GM04504 (cell line): ENCODE measurements at regions not wholly inside any gene's neighbourhood (a gene's known extent, or its start where the extent isn't known, plus 50 kb on each side); places are given as distances from the start of the nearest gene placed in this dataset.
A peak's percentile ranks its signal among the peaks of the same experiment; 100 is the strongest.
"Not testable (repeated sequence)": the region's sequence is repeated elsewhere in the genome, so short reads cannot be mapped to it uniquely, and the experiment has no call there.

ENCODE experiments used
- DNase-seq: peaks from one replicate; pipeline ENCODE4 v3.0.0-alpha.2; 2012; ENCODE audit warnings: low read depth

DNA sequence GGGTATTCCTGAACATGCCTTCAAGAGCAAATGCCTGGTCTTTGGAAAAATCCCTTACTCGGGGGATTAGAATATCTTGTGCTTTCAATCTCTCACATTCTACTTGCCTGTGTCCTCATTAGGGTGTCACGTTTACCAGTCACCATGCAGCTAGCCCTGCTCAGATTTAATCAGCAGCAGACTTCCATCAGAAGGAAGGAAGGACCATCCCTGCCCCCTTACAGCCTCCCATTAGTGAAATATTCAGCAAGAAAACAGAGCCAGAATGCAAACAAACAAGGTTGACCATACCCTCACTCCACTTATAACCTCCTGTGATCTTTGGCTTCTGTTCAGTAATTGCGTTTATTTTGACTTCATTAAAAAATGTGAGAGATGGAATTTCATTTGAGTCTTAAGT is 208.6 kb downstream of the CXCL12 start:
- DNase-seq, result no peak

DNA sequence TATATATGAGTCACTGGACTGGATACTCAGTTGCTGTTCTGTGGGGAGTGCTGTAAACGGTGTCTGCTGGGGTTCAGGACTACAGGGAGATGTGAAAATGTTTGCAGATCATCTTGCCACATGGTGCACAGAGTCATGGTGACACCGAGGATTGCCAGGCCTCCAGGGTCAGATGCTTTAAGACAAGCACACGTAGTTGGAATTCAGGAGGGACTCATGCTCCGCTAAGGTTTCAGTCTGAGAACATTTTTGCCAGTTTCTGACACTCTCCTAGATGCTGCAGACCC is 211.3 kb downstream of the CXCL12 start:
- no peak for DNase-seq

DNA sequence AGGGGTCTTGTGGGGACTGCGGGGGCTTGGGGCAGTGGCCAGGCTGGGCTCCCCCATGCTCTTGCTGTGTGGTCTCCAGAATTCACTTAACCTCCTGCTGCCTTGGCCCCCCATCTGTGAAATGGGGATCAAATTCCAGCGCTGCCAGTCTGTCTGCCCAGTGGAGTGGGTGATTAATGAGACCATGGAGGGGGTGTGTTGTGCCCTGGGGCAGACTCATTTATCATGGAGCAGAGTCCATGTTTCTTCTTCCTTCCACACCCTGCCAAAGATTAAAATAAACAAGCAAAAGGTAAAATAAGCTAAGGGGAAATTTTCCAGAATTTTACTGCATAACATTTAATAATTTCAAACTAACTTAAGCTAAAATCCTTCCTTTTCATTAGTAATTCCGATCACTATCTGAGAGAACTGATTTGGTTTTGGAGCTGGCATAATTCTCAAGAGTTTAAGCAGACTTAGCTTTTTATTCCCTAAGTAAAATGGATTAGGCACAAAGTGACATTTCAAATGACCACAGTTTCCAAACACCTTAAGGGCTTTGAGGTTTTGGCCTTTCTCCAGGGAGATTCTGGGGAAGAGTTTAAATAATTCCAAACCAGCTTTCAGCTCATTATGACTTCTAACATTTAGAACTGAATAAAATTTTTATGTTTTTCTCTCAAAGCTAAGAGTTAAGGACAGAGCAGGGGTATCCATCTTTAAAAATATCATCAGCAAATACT is 211.9 kb downstream of the CXCL12 start:
- DNase-seq, result no peak

DNA sequence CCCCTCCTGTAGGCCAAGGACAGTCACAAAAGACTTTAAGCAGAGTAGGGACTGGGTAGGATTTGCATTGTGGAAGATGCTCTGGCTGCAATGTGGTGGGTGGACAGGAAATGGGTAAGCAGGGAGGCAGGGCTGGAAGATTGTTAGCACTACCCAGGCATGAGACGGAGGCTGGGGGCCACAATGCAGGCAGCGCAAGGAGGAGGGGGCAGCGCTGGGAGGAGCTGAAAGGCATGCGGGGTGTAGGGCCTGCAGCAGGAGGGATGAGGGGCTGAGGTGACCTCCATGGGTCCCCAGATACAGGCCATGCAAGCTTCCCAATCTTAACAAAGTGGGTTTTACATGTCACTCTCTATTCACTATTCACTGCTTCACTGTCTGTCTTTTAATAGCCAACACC is 213.1 kb downstream of the CXCL12 start:
- DNase-seq, result no peak

DNA sequence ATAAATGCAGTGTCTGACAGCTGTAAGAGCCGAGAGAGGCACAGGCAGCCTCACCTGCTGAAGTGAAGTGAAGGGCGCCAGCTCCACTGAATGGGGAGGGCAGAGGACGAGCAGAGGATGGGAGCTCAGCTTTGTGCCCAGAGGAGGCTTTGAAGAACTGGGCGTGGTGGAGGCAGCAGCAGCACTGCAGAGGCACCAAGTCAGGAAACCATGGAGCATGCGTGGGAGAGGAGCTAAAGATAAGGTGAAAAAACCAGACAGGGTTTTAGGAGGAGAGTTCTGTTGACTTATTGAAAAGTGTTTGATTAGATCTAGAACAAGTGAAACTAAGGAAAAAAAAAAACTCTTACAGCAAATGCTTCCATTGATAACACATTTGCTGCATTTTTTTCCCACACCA is 216.4 kb downstream of the CXCL12 start:
- DNase-seq, result no peak

DNA sequence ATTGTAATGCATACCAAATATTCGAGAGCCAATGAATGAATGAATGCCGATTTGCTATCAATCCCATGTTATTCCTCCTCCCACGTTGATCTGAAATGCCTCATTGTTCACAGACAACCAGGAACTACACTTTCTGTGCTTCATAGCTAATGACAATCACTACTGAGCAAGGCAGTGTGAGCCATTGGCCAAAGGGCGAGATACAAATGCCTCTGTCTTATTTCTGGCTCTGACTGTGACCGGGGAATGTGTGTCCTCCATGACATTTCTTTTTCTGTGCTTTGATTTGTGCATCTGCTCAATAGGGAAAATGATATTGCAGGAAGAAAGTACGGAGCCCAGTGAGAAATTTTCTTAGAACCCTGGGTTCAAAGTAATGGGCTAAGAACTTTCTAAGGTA is 217.1 kb downstream of the CXCL12 start:
- DNase-seq, result no peak

DNA sequence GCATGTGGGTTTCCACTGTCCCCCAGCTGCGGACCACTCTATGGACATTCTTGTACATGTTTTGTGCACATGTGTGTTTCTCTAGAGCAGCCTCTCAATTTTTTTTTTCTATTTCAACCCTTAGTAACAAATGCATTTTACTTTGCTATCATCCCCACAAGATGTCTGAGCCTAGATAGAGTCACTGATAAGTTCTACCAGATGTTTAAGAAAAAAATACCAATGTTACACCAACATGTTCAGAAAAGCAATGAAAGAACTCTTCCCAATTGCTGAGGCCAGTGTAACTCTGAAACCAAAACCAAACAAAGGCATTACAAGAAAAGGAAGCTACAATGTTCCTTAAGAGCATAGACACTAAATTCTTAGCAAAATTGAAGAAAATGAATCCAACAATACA is 218.5 kb downstream of the CXCL12 start:
- DNase-seq, result no peak

DNA sequence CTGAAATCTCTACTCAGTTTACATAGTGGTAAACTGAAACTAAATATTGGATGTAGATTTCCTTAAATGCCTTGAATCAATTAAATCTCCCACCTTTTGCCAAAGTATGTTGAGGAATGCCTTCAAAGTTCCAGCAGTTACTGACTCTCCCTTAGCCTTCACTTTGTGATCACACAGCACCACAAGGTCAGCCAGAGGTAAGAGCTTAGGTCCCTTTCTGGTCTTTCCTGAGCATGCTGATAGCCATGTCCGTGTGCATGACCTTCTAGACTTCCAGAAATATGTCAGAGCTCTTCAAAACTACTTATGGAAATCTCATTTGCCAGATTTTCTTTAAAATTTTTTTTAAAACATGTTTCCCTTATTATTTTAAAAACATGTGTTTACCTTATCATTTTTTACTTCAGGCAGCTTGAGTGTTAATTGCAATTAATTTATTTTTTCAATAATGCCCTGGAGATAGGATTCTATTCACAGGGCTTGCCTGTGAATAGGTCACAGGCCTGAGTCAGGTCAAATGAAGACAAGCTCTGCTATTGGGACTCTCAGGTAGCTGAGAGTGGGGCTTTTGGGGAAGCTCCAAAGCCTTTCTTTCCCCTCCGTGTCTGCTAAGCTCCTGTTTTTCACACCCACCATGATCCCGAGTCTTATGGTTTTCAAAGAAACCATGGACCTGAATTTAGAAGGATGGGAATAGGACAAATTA is 220.5 kb downstream of the CXCL12 start:
- DNase-seq, result no peak

DNA sequence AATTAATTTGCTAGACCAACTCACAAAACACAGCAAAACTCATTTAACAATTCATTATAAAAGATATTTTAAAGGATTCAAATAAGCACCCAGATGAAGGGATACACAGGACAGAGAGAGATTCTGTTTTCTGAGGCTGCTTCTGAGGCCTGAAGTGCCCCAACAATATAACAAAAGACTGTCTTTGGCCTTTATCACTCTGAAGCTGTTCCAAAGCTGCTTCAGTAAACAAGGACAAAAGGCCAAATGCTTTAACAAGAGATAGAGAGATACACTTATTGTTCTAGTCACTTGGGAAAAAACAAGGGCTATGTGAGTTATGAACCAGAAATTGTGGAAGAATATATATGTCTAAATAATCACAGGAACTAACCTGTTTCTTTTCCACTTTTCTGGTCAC is 223.7 kb downstream of the CXCL12 start:
- no peak for DNase-seq

DNA sequence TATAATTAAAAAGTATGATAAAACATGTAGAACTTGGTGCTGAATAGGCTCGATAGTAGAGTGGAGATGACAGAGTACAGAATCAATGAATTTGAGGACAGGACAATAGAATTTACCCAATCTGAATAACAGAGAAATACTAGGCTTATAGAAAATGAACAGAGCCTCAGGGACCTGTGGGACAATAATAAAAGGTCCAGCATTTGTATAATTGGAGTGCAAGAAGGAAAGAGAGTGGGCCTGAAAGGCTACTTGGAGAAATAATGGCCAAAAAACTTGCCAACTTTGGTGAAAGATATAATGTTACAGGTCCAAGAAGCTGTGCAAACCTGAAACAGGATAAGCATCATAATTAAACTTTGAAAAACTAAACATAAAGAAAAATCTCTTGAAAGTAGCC is 227.3 kb downstream of the CXCL12 start:
- DNase-seq, result no peak

DNA sequence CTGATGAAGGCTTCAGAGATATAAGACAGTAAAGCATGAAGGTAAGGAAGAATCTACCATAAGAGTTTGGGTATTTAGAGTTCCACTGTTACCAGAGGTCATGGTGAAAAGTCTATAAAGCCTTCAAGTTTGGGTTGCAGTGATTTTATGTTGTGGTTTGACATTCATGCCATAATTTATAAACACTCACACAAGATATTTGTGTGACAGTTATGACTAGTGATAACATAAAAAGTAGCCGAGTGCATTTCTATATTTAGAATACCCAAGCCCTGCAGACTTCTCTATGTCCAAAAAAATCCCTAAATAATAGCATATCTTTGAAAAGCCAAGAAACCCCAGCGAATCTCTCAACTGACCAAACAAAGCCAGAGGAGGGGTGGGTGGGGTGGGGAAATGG is 229.9 kb downstream of the CXCL12 start:
- DNase-seq, result peak; percentile 33

DNA sequence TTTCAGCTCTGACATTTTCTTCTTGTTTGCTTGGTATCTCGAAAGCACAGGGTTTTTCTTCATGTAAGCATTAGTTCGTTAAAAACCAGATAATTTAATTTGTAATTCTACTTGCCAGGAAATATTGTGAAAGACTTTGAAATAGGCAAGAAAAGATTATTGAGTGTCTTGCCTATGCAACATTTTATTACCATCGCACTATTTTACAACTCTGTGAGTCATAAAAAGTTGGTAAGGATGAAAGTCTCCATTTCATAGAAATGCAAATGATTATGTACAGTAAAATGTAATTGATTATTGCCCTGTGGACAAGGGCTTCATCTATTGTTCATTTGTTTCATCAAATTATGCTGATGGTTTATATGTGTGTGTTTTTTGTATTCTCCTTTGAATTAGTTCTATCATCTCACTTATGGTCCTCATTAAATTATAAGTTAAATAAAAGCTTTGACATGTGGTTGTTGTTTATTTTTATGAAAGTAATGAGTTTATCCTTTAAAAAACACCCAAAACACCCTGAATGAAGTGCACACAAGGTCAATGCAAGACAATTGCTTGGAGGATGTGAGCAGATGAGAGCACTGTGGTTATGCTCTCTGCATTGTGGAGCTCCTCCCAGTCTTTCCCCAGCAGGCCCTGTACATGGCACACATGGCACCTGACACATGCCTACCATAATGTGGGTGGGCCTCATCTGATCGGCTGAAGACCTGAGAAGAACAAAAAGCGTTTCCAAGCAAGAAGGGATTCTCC is 230.8 kb downstream of the CXCL12 start:
- DNase-seq, result peak; percentile 50

DNA sequence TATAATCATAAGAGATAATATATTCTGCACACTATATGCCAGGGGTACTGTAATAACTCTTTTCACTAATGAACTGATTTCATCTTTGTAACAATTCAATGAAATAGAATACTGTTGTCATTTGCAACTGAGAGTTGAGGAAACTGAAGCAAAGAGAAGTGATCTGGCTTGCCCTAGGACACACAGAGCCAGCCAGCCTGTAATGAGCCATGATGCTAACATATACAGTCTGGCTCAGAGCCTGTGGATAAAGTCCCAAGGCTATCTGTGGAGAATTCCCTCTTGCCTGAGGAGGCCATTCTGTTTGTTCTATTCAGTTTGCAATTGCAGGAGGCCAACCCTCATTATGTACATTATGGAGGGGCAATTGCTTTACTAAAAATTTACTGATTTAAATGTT is 241.3 kb downstream of the CXCL12 start:
- no peak for DNase-seq

DNA sequence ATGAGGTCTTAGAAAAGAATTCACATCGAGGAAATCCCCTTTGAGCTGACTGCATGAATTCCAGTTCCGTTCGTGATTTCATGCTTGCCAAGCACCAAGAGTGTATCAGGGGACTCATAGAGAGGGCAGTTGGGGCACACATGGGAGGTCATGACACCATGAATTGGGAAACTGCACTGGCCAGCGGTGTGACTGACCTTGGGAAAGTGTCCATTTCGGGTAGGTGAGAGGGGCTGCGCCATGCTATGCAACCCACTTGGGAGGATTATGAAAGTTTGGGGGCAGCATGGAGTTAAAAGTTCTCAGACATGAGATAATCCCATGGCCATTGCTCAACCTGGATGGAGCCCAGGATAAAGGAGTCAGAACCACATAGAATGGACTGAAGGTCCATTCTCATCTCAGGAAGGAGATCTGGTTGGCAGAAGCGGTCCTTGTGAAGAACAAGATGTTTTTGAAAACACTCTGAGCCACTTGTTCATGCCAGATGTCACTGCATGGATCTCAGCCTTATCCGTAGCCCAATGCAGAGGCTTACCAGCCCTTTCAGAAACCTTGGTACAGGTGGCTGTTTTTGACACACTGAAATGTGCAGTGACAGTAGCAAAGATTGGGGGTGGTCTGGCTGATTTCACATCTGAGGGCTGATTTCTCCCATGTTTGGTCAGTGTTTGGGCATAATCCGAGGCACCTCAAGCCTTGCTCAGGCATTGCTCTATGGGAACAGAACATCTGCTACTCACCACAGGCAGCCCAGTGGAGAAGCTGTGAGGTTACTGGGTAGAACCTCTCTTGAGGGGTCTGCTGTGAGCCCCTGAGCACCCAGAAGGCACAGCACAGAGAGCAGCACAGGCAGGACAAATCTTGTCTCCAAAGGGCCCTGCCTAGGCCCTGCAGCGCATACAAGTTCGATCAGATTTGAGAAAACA is 252.3 kb downstream of the CXCL12 start:
- DNase-seq, result no peak

DNA sequence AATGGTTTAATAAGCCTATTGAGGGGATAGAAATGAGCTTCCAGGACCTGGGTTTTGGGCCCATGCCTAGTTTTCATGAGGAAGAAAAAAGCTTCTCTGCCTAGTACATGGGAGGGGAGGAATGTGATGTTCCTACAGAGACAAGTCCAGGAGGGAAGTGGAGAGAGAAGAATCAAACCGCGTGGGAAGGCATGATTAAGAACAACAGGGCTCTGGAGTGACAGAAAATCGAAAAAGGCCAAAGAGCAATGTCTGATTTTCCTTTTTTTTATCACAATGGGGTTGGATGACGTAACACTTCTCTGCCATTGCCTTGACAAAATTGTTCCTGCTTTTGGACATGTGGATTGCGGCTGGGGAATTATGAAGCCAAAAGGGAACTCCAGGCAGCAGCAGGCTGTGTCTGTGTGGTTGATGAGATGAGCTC is 258.6 kb downstream of the CXCL12 start:
- no peak for DNase-seq

DNA sequence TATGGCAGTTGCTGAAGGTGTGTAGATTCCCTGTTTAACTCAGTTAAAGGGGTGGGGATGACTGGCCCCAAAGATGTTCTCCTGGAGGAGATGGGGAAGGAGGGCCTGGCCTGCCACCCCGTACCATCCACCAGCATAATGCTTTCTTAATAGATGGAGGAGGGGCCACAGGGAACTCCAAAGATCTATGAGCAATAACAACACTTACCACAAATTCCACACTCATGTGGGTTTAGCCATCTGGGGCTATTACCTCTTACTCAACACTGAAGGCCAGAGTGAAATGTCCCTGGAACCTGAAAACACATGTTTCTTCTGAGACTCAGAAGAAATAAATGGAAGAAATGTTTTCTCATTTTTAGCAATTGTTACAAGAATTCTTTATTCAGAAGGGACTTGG is 259.0 kb downstream of the CXCL12 start:
- peak; percentile 75 for DNase-seq

DNA sequence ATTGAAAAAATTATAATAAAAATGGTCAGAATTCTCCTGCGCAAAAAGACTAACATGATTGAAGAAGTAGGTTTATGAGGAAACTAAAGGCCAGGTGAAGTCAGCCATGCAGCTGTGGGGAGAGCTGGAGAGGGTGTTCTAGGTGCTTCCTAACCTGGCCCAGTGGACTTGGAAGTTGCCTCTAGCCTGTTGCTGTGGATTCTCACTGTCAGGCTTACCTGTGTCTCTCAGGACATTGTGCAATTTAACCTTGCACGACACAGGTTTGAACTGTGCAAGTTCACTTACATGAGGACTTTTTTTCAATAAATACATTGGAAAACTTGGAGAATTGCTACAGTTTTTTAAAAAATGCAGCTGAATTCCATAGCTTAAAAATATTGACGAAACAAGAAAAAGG is 266.4 kb downstream of the CXCL12 start:
- DNase-seq, result no peak

DNA sequence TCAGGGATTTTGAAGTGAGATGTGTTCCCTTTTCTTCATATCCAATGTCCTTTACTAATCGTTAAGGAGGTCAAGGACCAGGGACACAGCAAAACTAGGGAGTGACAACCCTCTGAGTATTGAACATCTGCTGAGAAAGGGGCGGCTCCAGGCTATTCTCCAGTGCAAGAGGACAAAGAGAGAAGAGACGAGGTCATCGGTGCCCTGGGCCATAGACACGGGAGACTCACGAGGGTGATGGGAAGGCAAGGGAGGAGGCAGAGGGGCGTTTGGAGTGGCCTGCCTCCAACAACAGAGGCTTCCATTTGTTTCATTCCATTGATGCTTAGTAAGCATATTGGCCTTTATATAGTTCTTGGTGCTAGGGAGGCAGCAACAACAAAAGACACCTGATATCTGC is 268.4 kb downstream of the CXCL12 start:
- no peak for DNase-seq

DNA sequence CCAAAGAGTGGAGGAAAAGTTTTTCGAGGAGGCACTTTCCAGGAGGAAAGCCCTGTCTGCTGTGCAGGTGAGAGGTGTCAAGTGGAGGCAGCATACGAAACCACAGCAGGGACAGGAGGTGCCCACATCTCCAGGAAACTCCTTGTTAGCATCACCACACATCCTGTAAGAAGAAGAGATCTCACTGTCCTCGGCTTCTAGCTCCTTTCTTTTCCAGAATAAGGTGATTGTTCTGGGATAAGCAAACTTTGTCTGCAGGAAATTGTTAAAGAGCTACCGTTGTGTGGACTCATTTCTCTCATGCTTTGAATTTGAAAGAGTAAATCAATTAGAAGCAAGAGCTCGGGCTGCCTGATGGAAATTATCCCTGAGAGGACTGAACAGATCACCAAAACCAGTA is 269.4 kb downstream of the CXCL12 start:
- no peak for DNase-seq

DNA sequence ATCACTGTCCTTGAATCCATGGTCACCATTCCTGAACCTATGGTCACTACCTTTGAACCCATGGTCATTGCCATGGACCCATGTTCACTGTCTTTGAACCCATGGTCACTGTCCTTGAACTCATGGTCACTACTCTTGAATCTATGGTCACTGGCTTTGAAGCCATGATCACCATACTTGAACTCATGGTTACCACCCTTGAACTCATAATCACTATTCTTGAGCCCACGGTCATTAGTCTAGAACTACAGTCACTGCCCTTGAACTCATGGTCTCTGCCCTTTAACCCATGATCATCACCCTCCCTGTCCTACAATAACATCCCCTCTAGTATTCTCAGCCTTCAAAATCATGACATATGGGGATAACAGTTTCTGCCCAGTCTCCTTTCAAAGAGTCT is 270.5 kb downstream of the CXCL12 start:
- no peak for DNase-seq

DNA sequence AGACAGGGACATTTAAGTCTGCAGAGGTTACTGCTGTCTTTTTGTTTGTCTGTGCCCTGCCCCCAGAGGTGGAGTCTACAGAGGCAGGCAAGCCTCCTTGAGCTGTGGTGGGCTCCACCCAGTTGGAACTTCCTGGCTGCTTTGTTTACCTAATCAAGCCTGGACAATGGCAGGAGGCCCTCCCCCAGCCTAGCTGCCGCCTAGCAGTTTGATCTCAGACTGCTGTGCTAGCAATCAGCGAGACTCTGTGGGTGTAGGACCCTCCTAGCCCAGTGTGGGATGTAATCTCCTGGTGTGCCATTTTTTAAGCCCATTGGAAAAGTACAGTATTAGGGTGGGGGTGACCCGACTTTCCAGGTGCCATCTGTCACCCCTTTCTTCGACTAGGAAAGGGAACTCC is 272.6 kb downstream of the CXCL12 start:
- DNase-seq, result not testable (repeated sequence)

DNA sequence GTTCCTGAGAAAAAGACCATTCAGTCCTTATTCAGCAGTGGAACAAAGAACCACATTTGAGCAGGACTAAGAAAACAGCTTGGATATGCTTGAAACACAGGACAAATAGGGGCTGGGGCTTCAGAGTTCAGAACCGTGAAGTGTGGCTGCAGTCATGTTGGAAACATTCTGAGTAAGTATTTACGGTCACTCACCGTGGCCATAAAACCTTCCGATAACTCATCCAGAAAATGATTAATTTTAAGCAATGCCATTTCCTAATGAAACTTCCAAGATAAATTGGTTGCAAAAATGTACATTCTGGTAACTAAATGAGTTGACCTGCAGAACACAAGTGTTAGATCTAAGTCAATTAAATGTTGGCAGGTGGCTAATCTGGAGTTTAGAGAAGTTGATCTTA is 279.2 kb downstream of the CXCL12 start:
- no peak for DNase-seq
